HPDE6-E6E7 (cell line): ENCODE measurements at regions not wholly inside any gene's neighbourhood (a gene's known extent, or its start where the extent isn't known, plus 50 kb on each side); places are given as distances from the start of the nearest gene placed in this dataset.
"Not testable (repeated sequence)": the region's sequence is repeated elsewhere in the genome, so short reads cannot be mapped to it uniquely, and the experiment has no call there.

Experiments used
- DNase-seq: peaks from one replicate; pipeline ENCODE4 v3.0.0; 2011; ENCODE audit warnings: missing footprints; ENCODE audit errors: extremely low spot score

GRCh38 chr17:13150738-13151137 is 132.9 kb upstream of the ELAC2 start:
- DNase-seq, result not testable (repeated sequence)

GRCh38 chr17:13143001-13143400 is 125.2 kb upstream of the ELAC2 start:
- DNase-seq, result no peak

GRCh38 chr17:13140750-13141149 is 122.9 kb upstream of the ELAC2 start:
- DNase-seq, result no peak

DNA sequence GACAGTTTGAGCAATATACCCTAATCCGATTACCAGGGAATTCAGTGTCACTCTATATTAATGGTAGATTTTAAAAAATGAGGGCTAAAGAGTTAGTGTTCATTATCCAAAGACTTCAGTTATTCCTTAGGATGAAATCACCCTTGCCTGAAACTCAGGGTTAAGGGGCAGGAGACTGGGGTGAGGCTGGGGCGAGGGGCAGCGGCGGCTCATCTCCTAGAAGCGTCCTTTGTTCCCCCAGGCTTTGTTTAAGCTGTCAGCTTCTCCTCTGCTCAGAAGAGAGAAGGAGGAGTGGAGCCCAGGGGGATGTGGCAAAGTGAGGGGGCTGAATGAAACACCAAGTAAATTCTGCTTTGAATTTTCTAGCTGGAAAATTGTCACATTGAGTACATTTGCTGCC is 117.7 kb upstream of the ELAC2 start:
- no peak for DNase-seq

GRCh38 chr17:13134076-13134475 is 116.2 kb upstream of the ELAC2 start:
- no peak for DNase-seq

GRCh38 chr17:13131225-13131624 is 113.4 kb upstream of the ELAC2 start:
- DNase-seq, result no peak

DNA sequence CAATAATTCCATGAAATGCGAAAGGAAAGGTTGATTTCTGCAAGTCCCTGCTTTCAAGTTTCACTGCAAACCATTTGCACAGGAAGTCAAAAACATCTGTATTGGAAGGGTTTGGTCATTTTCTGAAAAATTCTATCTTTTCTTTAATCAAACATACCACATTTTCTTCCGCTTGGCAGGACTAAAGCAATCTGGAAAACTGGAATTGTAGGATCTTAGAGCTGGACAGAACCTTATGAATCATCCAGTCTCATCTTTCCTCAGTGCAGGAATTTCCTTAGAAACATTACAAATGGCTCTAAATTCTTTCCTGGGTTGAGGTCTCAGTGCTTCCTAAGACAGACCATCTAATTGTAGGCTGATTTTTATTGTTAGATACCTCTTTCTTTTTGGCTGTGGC is 111.5 kb upstream of the ELAC2 start:
- DNase-seq, result no peak

- no peak for DNase-seq
Measured at GRCh38 chr17:13128676-13129075, 110.8 kb upstream of the ELAC2 start.

- no peak for DNase-seq
Measured at GRCh38 chr17:13127921-13128602, 110.2 kb upstream of the ELAC2 start.

GRCh38 chr17:13120864-13121263 is 103.0 kb upstream of the ELAC2 start:
- no peak for DNase-seq

DNA sequence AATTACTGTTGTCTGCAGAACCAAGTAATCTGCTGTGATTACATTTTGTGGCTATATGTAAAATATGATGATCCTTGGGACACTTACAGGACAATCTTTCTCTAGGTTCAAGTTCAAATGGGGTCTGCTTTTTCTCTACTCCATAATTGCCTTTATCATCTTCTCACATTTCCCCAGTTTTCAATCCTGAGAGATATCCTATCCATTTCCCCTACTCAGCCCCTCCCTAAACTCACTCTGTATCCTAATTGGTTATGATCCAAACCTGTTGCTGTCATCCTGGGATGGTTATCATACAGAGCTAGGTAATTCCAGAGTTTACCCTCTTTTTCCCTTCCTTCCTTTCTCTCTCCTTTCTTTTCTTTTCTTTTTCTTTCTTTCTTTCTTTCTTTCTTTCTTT is 100.5 kb upstream of the ELAC2 start:
- no peak for DNase-seq

- DNase-seq, result no peak
Measured at GRCh38 chr17:13117616-13118015, 99.8 kb upstream of the ELAC2 start.

DNA sequence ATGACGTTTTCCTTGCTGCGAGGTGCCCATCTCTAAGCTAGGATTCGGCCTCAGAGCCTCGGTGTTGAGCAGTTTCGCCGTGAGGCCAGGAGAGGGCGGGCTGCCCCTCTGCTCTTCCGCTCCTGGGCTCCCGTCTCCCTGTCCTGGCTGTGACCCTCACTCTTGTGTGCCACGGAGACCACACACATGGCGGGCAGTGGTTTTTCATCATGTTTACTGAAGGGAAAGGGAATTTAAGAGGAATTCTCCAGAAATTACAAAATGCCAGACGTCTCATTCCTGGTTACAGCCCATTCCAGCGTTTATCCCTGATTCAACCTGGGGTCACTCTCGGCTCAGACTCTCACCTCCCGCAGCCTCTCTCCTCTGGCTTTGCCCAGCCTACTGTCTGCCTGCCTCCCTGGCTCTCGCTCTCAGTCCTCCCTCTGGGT is 96.8 kb upstream of the ELAC2 start:
- DNase-seq, result peak; percentile 35

DNA sequence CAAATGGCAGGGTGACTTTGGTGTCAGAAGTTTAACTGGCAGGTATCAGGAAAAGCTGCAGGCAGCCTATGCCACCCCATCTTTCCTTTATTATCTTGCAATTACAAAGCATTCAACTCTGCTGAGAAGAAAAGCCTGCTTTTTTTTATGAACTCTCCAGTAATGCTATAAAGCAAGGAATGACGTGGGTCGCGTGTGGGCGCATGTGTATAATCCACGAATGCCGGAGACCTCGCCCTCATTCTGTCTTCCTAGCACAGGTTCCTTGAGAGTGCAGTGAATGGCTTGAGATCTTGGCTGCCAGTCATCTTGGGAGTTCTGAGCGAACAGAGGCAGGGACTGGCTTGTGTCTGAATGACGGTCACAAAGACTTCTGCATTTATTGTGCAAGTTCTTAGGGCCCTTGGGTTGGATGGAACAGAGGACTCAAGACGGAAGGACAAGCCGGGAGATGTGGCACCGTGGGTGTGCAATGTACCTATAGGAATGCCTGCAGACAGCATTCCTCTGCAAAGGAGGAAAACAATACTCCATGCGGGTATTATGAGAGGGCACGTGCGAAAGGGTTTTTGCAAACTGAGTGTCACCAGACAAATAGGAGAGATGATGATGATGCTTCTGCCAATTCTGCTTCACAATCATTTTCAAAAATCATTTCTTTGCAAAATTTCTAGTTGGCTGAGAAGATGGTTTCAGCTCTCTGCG is 96.1 kb upstream of the ELAC2 start:
- no peak for DNase-seq

DNA sequence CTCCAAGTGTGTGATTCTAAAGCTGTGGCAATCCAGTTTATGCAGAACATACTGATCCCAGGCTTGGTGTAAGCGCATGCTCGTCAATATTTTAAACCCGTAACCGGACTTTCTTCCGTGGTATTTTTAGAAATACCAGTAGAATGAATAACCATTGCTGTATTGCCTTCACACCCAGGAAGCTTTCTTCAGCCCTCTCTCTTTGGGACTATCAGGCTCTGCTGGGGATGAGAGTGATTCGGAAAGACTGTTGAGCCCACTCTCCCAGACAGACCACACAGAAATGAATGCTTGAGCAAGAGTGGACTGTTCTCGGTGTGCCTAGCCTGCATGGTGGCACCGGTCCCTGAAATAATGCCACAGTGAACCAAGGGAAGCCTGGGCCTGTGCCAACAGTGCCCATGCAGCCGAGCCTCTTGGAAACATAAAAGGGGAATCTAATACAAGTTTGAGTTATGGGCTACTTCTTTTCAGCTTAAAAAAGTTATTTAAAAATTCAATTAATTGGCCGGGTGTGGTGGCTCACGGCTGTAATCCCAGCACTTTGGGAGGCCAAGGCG is 89.9 kb upstream of the ELAC2 start:
- no peak for DNase-seq

DNA sequence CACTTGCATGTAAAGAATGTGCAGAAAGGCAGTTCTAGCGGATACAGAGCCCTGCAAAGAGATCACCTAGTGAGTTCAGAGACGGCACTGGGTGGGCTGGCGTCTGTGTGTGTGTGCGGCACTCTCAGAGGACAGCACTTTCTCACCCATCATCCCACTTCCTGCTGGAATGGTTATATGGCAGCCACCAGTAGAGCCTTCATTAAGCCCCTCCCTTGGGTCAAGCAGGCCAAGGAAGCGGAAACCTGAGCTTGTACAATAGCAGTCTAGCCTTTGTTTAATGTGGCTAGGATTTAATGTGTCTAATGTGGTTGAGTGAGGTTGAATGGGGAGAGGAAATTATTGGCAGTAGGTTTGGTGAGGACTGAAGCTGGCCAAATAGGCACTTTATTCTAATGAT is 88.3 kb upstream of the ELAC2 start:
- no peak for DNase-seq

DNA sequence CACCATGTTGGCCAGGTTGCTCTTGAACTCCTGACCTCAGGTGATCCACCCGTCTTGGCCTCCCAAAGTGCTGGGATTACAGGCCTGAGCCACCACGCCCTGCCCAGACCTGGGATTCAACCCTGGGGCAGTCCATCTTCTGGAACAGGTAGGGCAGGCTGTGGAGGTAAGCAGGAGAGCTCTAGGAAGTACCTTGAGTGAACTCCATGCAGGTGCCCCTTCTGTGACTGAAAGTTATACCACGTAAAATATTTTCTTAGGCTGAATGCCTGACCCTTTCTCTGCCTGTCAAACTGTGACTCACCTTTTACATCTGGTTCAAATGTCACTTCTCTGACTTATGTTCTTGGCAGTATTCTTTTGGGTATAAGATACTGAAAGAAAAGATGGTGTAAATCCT is 86.7 kb upstream of the ELAC2 start:
- no peak for DNase-seq

GRCh38 chr17:13102477-13102876 is 84.7 kb upstream of the ELAC2 start:
- no peak for DNase-seq

GRCh38 chr17:13099926-13100325 is 82.1 kb upstream of the ELAC2 start:
- no peak for DNase-seq

GRCh38 chr17:13099089-13099735 is 81.4 kb upstream of the ELAC2 start:
- DNase-seq, result no peak

GRCh38 chr17:13096291-13096690 is 78.5 kb upstream of the ELAC2 start:
- DNase-seq, result no peak

GRCh38 chr17:13092010-13092409 is 74.2 kb upstream of the ELAC2 start:
- not testable (repeated sequence) for DNase-seq

DNA sequence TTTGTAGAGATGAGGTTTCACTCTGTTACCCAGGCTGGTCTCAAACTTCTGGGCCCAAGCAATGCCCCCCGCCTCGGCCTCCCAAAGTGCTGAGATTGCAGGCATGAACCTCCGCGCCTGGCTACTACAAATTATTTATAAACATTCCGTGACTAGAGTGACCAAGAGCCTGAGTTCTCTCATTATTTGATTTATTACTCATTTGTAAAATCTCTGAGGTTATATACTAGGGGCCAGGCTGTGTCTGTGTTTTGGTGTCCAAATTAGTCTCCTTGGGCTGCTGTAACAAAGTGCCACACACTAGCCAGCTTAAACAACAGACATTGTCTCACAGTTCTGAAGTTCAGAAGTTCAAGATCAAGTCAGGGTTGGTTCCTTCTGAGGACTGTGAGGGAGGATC is 70.8 kb upstream of the ELAC2 start:
- DNase-seq, result no peak
